ENCODE measurements at regions not wholly inside any gene's neighbourhood (a gene's known extent, or its start where the extent isn't known, plus 50 kb on each side); places are given as distances from the start of the nearest gene placed in this dataset.

GRCh38 chrX:144768540-144768939, 478.8 kb upstream of the SPANXN1 start:
- TF ChIP-seq CTCF (IDR thresholded peaks at IDR 0.05) (no peak), EP300 (IDR thresholded peaks at IDR 0.05) (no peak), POLR2AphosphoS5 (IDR thresholded peaks at IDR 0.05) (no peak)

All from stomach (tissue), 4 donors.